IMR-90 (cell line): ENCODE measurements at regions not wholly inside any gene's neighbourhood (a gene's known extent, or its start where the extent isn't known, plus 50 kb on each side); places are given as distances from the start of the nearest gene placed in this dataset.

Experiments used
- ATAC-seq: fragments of 200-7000 bp; cut with Tn5 transposase; 2 replicates; pipeline ENCODE4 v1.9.1; 2020; ENCODE audit warnings: low read depth, mild to moderate bottlenecking, moderate library complexity
- BruUV-seq: library from RNA; stranded (reverse); fragments of 400-500 nt; replicated peaks from 2 replicates; lab custom pipeline; 2021; lab: Mats Ljungman, UMichigan
- CTCF ChIA-PET: fragments of 300-600 bp; formaldehyde crosslinking; extraction: SDS; loops from one replicate; lab custom pipeline; 2021; ENCODE audit warnings: antibody characterized with exemption; lab: Yijun Ruan, JAX
- POLR2A ChIA-PET: fragments of 300-600 bp; sonication (Branson Sonifier 250); formaldehyde crosslinking; loops from one replicate; lab custom pipeline; 2022; ENCODE audit warnings: antibody characterized with exemption; ENCODE audit not compliant: unreplicated experiment; lab: Charles Lee
- DNase-seq: peaks from one replicate; pipeline ENCODE4 v3.0.0; 2013
- H2AFZ ChIP-seq: replicated peaks from 2 replicates; pipeline ENCODE3; 2013; ENCODE audit warnings: low read length, mild to moderate bottlenecking; ENCODE audit not compliant: poor library complexity
- H2AK5ac ChIP-seq: 2 replicates; pipeline ENCODE4 v1.6.1; 2013; ENCODE audit warnings: low read depth, low read length, inconsistent platforms
- H2AK9ac ChIP-seq: replicated peaks from 2 replicates; pipeline ENCODE3; 2013; ENCODE audit warnings: mild to moderate bottlenecking, low read depth, low read length, moderate library complexity; ENCODE audit not compliant: poor library complexity
- H2BK120ac ChIP-seq: 2 replicates; pipeline ENCODE4 v1.6.1; 2013; ENCODE audit warnings: low read depth, low read length, inconsistent platforms
- H2BK15ac ChIP-seq: 3 replicates; pipeline ENCODE4 v1.6.1; 2013; ENCODE audit warnings: low read depth, low read length, inconsistent platforms
- H2BK20ac ChIP-seq: 2 replicates; pipeline ENCODE4 v1.6.1; 2013; ENCODE audit warnings: low read depth, mild to moderate bottlenecking, inconsistent platforms, low read length, moderate library complexity
- H2BK5ac ChIP-seq: 2 replicates; pipeline ENCODE4 v1.6.1; 2013; ENCODE audit warnings: mild to moderate bottlenecking, low read depth, low read length, inconsistent platforms; ENCODE audit not compliant: poor library complexity, severe bottlenecking
- H3K14ac ChIP-seq: replicated peaks from 2 replicates; pipeline ENCODE4 v1.6.1; 2013; ENCODE audit warnings: low read depth, low read length, inconsistent platforms
- H3K18ac ChIP-seq: 2 replicates; pipeline ENCODE4 v1.6.1; 2013; ENCODE audit warnings: low read depth, low read length, control low read depth
- H3K23ac ChIP-seq: 2 replicates; pipeline ENCODE4 v1.6.1; 2013; ENCODE audit warnings: low read depth, low read length, inconsistent platforms
- H3K27ac ChIP-seq: 2 replicates; pipeline ENCODE4 v1.5.1; 2013; ENCODE audit warnings: mild to moderate bottlenecking, control low read depth, low read length; ENCODE audit not compliant: insufficient read depth
- H3K27me3 ChIP-seq: 2 replicates; pipeline ENCODE4 v1.6.1; 2013; ENCODE audit warnings: low read length; ENCODE audit not compliant: control insufficient read depth, insufficient read depth
- H3K36me3 ChIP-seq: 2 replicates; pipeline ENCODE4 v1.6.1; 2013; ENCODE audit warnings: low read length, mixed read lengths; ENCODE audit not compliant: control insufficient read depth, insufficient read depth
- H3K4ac ChIP-seq: 2 replicates; pipeline ENCODE4 v1.6.1; 2013; ENCODE audit warnings: low read depth, low read length, inconsistent platforms
- H3K4me1 ChIP-seq: 2 replicates; pipeline ENCODE4 v1.6.1; 2013; ENCODE audit warnings: low read length, mixed read lengths; ENCODE audit not compliant: control insufficient read depth, insufficient read depth
- H3K4me2 ChIP-seq: 2 replicates; pipeline ENCODE4 v1.6.1; 2013; ENCODE audit warnings: low read depth, mild to moderate bottlenecking, control low read depth, low read length, moderate library complexity
- H3K4me3 ChIP-seq: 2 replicates; pipeline ENCODE4 v1.5.1; 2013; ENCODE audit warnings: low read depth, mild to moderate bottlenecking, control low read depth, low read length, moderate library complexity; ENCODE audit not compliant: insufficient read depth
- H3K56ac ChIP-seq: 2 replicates; pipeline ENCODE4 v1.6.1; 2013; ENCODE audit warnings: low read length, inconsistent platforms; ENCODE audit not compliant: insufficient read depth; ENCODE audit errors: extremely low read depth
- H3K79me1 ChIP-seq, 2 experiments: 2 replicates each; pipeline ENCODE4 v1.6.1; 2013; ENCODE audit warnings: low read length in 2 of 2, inconsistent platforms in 1 of 2, low read depth in 1 of 2
- H3K9ac ChIP-seq: 2 replicates; pipeline ENCODE4 v1.6.1; 2013; ENCODE audit warnings: low read depth, low read length, control low read depth
- H3K9me1 ChIP-seq: 2 replicates; pipeline ENCODE4 v1.6.1; 2013; ENCODE audit warnings: low read length, inconsistent platforms; ENCODE audit not compliant: insufficient read depth
- H3K9me3 ChIP-seq: 2 replicates; pipeline ENCODE4 v1.6.1; 2013; ENCODE audit warnings: low read length; ENCODE audit not compliant: control insufficient read depth, insufficient read depth
- H4K20me1 ChIP-seq: 2 replicates; pipeline ENCODE4 v1.6.1; 2013; ENCODE audit warnings: low read length, inconsistent platforms; ENCODE audit not compliant: insufficient read depth
- H4K5ac ChIP-seq: 2 replicates; pipeline ENCODE4 v1.6.1; 2013; ENCODE audit warnings: mild to moderate bottlenecking, low read depth, low read length, control low read depth
- H4K8ac ChIP-seq, 2 experiments: 2 replicates each; pipeline ENCODE4 v1.6.1; 2013; ENCODE audit warnings: low read depth in 2 of 2, low read length in 2 of 2, control low read depth in 1 of 2, inconsistent platforms in 1 of 2
- H4K91ac ChIP-seq: 2 replicates; pipeline ENCODE4 v1.6.1; 2013; ENCODE audit warnings: low read depth, low read length, inconsistent platforms; ENCODE audit not compliant: insufficient read depth
- CHD1 ChIP-seq: IDR thresholded peaks from 2 replicates; pipeline ENCODE4 v1.6.1; 2012; ENCODE audit warnings: low read depth, low read length, improper control_type of control experiment
- FOS ChIP-seq: fragments of 150-350 bp; IDR thresholded peaks from 2 replicates; pipeline ENCODE4 v1.6.1; 2016; ENCODE audit warnings: low read depth, low read length
- MAFK ChIP-seq: IDR thresholded peaks from 2 replicates; pipeline ENCODE4 v1.6.1; 2012; ENCODE audit warnings: low read depth, low read length, improper control_type of control experiment
- MXI1 ChIP-seq: IDR thresholded peaks from 2 replicates; pipeline ENCODE4 v1.6.1; 2012; ENCODE audit warnings: low read depth, mild to moderate bottlenecking, low read length, moderate library complexity, borderline replicate concordance
- NFE2L2 ChIP-seq: fragments of 150-350 bp; IDR thresholded peaks from 2 replicates; pipeline ENCODE4 v1.6.1; 2016; ENCODE audit warnings: low read depth, mild to moderate bottlenecking, low read length
- SMC3 ChIP-seq: fragments of 150-350 bp; IDR thresholded peaks from 2 replicates; pipeline ENCODE4 v1.6.1; 2016; ENCODE audit warnings: low read depth, mild to moderate bottlenecking, antibody characterized with exemption, low read length, moderate library complexity
- WGBS, 2 experiments: methylation state at CpG; one replicate each; pipeline versions ENCODE4 v1.1.5 to v1.1.7; 2013; ENCODE audit warnings: missing lambda C conversion rate in 2 of 2; ENCODE audit not compliant: insufficient read length in 1 of 2; ENCODE audit errors: extremely low coverage in 2 of 2; 5-methylcytosine and 5-hydroxymethylcytosine counted together
- dilution Hi-C: fragments of 300-500 bp; cut with HindIII; formaldehyde crosslinking; loops from one replicate; pipeline ENCODE4 v1.14.3; 2018; ENCODE audit warnings: low sequenced_read_pairs; ENCODE audit not compliant: unreplicated experiment
- in situ Hi-C: fragments of 300-500 bp; cut with MboI; formaldehyde crosslinking; loops from 3 replicates; pipeline ENCODE4 v1.14.3; 2019; ENCODE audit warnings: low sequenced_read_pairs, inconsistent platforms, mixed read lengths
- intact Hi-C: fragments of 100-400 bp; cut with micrococcal nuclease; formaldehyde crosslinking; loops from 2 replicates; pipeline ENCODE4 v1.10.0; 2022
- TF ChIP-seq, protein P1 (sequence below): fragments of 150-350 bp; IDR thresholded peaks from 2 replicates; pipeline ENCODE4 v1.6.1; 2017; ENCODE audit warnings: mild to moderate bottlenecking, antibody characterized with exemption, low read length, low read depth
- TF ChIP-seq, protein P2 (sequence below): conservative IDR thresholded peaks from 2 replicates; pipeline ENCODE4 v1.5.1; 2012; ENCODE audit warnings: mild to moderate bottlenecking, low read depth, low read length, improper control_type of control experiment

DNA sequence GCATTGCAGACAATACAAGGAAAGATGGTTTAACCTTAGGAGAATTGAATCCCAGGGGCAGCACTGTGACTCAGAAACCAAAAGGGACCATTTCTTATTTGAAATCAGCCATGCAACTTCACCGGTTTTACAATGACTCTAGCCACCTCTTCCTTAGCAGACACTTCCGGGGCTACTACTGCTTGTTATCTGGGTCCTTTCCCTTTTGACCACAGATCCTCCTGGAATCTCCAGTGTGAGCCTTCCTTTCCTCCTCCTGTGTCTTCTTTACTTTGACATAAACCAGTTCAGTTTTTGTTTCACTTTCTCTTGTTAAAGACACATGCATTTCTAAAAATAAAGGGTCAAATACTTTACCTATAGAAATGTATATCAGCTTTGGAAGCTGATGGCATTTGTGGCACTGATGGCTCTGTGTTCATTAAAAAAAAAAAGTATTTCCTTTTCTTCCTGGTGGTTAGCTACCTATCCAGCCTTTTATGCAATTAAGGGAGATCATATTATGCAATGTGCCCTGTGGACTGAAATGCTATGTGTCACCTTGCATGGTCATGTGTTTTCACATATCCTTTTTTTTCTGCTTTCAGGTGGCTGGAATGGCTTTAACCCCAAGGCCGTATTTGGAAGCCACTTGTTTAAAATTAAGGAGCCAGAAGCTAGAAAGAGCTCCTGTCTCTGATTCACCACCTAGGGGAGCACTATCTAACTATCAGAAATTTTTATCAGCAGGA, 296.2 kb downstream of the CHL1 start:
- Histone ChIP-seq H2AK9ac (no peak overlapping the region), H3K4ac (no peak overlapping the region), H4K5ac (no peak overlapping the region), H3K23ac (no peak overlapping the region), H2BK15ac (no peak overlapping the region), H3K56ac (no peak overlapping the region), H3K4me1 (no peaks in the 10 kb centered on the region), H4K91ac (no peak overlapping the region), H4K8ac (no peak overlapping the region), H3K36me3 (no peaks in the 10 kb centered on the region), H3K9ac (no peak overlapping the region), H3K14ac (no peak overlapping the region), H3K9me3 (no peaks in the 10 kb centered on the region; the same call in 1 of the 2 replicates), H2AFZ (no peak overlapping the region), H3K27me3 (no peaks in the 10 kb centered on the region), H3K9me1 (no peaks in the 10 kb centered on the region), H3K4me2 (no peak overlapping the region), H3K79me1 (no peaks in the 10 kb centered on the region), H2AK5ac (no peak overlapping the region), H3K18ac (no peak overlapping the region), H2BK5ac (no peak overlapping the region), H2BK20ac (no peak overlapping the region), H2BK120ac (no peak overlapping the region), H3K4me3 (no peak overlapping the region), H3K27ac (no peak overlapping the region), H4K20me1 (no peaks in the 10 kb centered on the region)
- in situ Hi-C loops, result no loop called here
- ChIA-PET CTCF (no interaction called here), POLR2A (no interaction called here)
- intact Hi-C loops, result no loop called here
- ATAC-seq, result no peak
- TF ChIP-seq NFE2L2 (no peak), SMC3 (no peak), MAFK (no peak), FOS (no peak), CHD1 (no peak), MXI1 (no peak)
- TF ChIP-seq, protein P1, sequence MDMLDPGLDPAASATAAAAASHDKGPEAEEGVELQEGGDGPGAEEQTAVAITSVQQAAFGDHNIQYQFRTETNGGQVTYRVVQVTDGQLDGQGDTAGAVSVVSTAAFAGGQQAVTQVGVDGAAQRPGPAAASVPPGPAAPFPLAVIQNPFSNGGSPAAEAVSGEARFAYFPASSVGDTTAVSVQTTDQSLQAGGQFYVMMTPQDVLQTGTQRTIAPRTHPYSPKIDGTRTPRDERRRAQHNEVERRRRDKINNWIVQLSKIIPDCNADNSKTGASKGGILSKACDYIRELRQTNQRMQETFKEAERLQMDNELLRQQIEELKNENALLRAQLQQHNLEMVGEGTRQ, result no peak
- TF ChIP-seq, protein P2, sequence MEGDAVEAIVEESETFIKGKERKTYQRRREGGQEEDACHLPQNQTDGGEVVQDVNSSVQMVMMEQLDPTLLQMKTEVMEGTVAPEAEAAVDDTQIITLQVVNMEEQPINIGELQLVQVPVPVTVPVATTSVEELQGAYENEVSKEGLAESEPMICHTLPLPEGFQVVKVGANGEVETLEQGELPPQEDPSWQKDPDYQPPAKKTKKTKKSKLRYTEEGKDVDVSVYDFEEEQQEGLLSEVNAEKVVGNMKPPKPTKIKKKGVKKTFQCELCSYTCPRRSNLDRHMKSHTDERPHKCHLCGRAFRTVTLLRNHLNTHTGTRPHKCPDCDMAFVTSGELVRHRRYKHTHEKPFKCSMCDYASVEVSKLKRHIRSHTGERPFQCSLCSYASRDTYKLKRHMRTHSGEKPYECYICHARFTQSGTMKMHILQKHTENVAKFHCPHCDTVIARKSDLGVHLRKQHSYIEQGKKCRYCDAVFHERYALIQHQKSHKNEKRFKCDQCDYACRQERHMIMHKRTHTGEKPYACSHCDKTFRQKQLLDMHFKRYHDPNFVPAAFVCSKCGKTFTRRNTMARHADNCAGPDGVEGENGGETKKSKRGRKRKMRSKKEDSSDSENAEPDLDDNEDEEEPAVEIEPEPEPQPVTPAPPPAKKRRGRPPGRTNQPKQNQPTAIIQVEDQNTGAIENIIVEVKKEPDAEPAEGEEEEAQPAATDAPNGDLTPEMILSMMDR, result no peak
- BruUV-seq, result no TSS peak
- 65% methylated on average over 2 of the region's 3 CpGs; no CpG with 5 or more reads in 1 of the 2 experiments for WGBS, 2 experiments
- dilution Hi-C loops, result no loop called here
- DNase-seq, result no peak
